ENCODE measurements at regions not wholly inside any gene's neighbourhood (a gene's known extent, or its start where the extent isn't known, plus 50 kb on each side); places are given as distances from the start of the nearest gene placed in this dataset.

DNA sequence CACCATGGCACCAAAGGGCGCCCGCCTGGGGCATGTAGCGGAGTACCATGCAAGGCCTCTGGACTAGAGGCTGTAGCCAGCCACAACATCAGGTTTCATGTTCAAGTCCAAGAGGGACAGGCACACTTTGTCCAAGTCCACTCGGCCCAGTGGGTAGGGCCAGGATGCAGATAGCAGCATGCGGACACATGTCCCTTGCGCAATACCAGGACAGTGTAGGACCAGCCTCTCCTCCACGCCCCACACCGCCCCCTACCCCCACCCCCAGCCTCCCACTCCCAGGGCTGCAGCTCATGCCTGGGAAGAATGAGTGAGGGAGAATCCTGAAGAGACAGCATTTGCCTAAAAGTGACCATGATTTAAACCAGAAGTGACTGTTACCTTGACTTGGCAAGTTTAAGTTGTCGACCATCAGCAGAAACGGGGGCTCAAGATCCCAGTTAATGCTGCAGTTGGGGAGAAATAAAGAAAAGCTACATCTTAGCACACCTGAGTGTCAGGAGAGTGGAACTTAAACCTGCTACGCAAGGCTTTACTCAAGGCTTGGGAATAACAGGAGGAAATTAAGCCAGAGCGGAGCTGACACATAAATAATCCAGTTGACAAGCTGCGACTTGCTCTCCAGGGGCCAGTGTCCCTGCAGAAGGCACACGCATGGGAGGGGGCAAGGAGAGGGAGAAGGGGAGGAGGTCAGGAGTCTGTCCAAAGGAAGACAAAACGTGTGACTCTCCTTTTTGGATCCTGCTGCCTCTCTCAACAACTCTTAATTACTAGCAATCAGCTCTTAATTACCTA lies 221.7 kb downstream of the BCOR start:
- DNase-seq = no peak

DNA sequence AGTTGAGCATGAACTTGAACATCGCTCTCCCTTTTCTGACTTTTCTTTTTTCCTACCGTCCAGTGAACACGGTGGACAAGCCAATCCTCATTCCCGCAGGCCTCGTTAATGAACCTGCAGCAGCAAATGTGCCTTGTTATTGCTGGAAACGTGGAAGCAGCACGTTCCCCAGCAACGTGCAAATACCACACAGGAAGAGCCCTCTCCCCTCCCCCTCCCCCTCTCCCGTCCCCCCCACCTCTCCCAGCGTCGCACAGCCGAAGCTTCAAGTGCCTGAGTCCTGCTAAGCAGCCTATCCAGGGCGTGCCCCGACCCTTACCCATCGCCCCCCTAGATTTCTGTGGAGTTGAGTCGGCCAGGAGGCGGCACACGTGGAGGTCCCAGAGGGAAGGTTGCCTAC lies 219.9 kb downstream of the BCOR start:
- DNase-seq = no peak

- DNase-seq = peak; percentile 15
Measured at GRCh38 chrX:39883666-39884065, 214.1 kb downstream of the BCOR start.

DNA sequence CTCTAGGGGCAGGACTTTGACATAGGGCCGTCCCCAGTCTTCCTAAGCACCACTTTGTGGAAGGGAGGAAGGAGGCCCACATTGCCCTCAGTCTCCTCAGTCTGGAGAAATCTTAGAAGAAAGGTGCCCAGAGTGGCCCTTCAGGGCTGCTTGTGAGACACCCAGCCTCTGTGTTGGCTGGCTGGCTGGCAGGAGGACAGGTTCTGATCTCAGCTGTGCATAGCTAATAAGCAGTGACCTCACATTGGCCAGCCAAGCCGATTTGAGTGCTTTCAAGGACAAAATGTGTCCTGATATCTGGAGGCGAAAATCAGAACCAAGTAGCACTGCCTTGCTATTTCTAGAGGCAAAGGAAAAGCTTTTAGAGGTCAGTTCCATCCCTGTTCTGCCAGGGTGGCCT lies 211.5 kb downstream of the BCOR start:
- DNase-seq = no peak

DNA sequence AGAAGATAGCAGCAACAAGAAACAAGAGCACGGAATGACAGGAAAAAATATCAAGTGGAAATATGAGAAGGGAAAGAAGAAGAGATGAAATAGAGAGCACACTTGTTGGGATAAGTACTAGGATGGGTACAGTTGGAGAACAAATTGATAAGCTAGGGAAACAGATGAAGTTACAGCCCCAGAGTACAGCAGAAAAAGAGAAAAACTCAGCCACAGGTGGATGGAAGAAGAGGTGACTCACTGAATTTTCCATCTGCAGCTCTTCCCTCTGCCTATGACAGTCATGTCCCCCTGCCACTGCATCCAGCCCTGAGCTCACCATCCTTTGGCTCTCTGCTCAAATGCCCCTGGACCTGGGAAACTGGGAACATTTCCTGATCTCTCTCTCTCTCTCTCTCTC lies 209.0 kb downstream of the BCOR start:
- no peak for DNase-seq

GRCh38 chrX:39889704-39890103 lies 208.1 kb downstream of the BCOR start:
- DNase-seq = no peak

DNA sequence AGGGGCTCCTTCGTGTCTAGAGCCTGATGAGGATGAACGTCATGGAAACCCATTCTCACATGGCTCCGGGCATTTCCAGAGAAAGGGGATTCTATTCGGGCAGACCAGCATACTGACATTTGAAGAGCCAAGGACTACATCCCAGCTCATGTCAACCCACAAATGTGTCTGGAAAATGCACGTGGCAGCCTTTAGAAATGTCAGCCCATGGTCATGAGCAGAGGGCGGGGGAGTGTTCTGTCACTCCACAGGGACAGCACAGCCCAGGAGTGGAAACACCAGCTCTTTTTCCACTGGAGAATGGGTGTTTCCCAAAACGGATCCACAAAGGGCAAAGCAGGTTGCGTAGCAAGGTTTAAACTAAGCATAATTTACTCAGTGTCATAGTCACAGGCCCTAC lies 207.0 kb downstream of the BCOR start:
- no peak for DNase-seq

DNA sequence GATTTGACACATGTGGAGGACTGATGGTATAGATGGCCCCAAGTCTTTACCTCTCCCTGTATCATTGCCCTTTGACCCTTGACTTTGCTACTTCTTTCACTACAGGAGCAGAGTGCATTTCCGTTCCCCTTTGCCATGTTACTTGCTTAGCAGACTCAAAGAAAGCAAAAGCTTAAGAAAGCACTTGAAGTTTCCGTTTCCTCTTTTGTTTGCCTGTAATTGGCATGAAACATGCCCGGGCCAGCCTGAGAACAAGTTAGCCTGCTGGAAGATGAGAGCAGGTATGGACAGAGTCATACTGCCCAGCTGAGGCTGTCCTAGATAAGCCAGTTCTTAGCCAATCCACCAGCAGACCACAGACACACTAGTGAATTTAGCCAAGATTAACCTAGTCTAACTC lies 206.0 kb downstream of the BCOR start:
- DNase-seq = no peak

GRCh38 chrX:39893417-39894338 lies 204.1 kb downstream of the BCOR start:
- DNase-seq = no peak

- no peak for DNase-seq
Measured at GRCh38 chrX:39894683-39895082, 203.1 kb downstream of the BCOR start.

DNA sequence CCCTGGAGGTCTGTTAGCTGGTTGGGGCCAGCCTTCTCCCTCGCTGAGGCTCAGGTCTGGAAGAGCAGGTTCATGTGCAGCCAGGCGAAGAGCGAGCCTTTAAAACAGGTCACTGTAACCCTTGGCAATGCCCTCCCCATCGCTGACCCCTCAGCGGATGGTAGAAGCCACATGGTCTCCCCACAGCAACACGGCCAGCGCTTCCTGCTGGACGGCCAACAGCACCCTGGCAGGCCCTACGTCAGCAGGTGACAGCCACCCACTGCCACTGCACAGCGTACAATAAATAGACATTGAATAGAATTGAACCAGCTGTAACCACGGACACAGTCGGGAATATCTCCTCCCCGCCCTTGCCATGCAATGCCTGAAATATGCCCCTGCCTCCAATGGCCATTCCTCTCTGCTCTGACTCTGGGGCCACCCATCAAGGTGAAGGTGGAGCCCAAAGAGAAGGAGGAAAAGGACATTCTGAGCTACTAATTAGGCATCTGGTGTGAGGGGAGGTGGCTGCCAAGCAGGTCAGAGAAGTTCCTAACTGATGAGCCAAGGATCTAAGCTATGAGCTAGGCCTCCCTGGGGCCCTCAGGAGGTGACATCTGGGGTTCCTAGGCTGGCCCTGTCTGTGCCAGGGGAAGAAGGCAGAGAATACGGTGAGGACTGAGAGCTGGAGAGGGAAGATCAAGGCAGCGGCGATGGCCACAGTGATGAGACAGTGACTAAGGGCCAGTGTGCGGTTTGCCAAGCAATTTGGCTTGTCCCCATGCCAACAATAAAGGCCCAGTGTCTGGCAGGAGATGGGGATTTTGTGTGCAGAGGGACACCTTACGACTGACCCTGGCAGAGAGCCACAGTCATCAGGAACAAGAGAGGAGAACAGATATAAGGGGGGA lies 202.3 kb downstream of the BCOR start:
- DNase-seq = no peak

DNA sequence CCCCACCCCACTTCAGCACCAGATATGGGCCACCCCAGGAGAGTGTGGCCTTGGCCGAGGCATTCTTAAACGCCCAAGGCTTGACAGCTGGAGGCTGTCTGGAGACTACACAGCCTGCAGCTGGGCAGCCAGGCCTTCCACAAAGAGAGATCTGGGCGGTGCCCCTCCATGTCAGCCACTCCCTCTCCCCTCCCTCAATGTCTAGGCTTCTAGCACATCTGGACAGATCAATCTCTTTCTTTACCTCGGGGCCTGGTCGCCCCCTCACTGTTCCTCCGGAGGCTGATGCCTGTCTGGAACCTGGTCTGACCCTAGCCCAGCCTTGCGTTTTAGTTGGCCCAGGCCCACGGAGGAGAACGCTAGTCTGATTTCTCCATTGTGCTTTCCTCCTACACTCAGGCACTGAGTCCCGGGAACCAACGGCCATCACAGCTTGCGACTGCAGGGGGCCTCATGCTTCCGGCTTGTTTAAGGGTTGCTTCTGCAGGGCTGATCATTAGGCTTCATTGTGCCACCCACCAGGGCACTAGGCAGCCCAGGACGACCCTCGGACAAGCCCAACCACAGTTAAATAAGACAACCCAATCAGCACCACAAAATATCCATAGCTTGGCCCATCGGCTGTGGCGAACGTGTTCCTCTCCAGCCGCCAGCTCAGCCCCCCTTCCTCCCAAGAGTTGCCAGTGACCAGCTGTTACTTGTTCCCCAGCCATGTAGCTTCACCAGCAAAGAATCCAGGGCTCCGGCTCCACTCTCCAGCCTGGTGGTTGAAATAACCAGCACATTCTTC lies 200.6 kb downstream of the BCOR start:
- no peak for DNase-seq

GRCh38 chrX:39897741-39898097 lies 200.0 kb downstream of the BCOR start:
- no peak for DNase-seq

GRCh38 chrX:39898147-39898546 lies 199.6 kb downstream of the BCOR start:
- DNase-seq = no peak

- DNase-seq = no peak
Measured at GRCh38 chrX:39899059-39899458, 198.7 kb downstream of the BCOR start.

- DNase-seq = no peak
Measured at GRCh38 chrX:39899856-39900776, 197.6 kb downstream of the BCOR start.

DNA sequence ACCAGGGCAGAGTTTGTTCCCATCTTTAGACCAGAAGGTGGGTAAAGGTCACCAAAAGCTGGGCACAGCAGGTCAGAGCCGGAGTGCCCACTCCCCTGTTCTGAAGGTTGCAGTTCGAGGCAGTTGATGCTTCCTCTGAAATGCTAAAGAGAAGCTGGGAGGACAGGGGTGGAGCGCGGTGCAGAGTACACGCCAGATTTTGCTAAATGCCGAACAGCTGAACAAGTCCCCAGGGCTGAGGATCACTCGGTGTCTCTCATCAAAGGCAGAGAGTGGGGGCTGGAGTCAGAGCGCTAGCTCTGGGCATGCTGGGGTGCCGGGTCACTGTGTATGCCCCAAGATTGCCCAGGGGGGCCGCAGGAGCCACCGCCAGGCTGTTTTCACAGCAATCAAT lies 197.0 kb downstream of the BCOR start:
- DNase-seq = no peak

DNA sequence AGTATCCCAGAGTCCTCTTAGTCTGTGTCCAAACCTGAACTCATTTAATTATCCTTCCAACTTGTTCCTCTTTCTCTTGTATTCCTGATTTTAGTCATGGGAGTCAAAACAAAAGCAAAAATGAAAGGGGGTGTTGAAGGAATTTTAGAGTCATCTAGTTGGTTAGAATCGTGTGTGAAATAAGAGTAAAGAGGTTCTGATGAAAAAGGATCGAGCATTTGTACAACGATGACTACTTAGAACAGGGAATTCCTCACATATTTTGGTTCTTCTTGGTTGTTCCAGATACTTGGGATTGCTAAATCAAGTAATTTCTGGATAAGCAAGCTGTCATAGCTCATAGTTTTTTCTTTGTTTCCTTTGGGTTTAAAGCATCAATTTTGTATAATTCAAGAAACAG lies 194.4 kb downstream of the BCOR start:
- no peak for DNase-seq

- DNase-seq = no peak
Measured at GRCh38 chrX:39903937-39904336, 193.8 kb downstream of the BCOR start.

- no peak for DNase-seq
Measured at GRCh38 chrX:39904816-39905537, 192.8 kb downstream of the BCOR start.

DNA sequence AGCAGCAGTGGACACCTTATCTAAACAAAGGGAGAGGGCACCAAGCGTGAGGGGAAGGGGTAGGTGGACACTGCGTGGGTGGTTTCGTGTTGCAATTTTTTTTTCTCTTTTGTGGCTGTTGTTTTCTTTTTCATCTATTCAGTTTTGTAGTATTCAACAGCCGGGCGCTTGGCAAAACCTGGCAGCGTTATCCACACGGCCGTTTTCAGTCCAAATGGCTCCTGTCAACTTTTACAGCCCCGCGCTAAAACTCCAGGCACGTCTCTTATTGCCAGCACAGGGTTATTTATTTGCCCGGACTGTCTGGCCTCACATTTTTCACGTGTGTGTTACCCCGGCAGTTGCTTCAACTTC lies 192.2 kb downstream of the BCOR start:
- DNase-seq = no peak

Measured in CD4-positive, alpha-beta T cell treated with Interleukin-10 for 1 hour (primary cell).